ENCODE measurements at regions not wholly inside any gene's neighbourhood (a gene's known extent, or its start where the extent isn't known, plus 50 kb on each side); places are given as distances from the start of the nearest gene placed in this dataset.

GRCh38 chr6:73943411-73943810, 247.4 kb downstream of the CD109 start:
- H3K27ac Mint-ChIP-seq, result no peak overlapping the region
- no peak for DNase-seq (ENCODE audit: low spot score, unreplicated experiment)
- peaks cover 3% of the 10 kb centered on the region for H3K9me3 Mint-ChIP-seq (ENCODE audit: low read depth)
- H3K4me3 Mint-ChIP-seq (ENCODE audit: low read depth), result no peak overlapping the region
- H3K4me1 Mint-ChIP-seq (ENCODE audit: low read depth), result peaks cover 2% of the 10 kb centered on the region
- no peak for TF ChIP-seq CTCF (IDR thresholded peaks at IDR 0.05; ENCODE audit: unreplicated experiment)
- H3K27me3 Mint-ChIP-seq, result no peaks in the 10 kb centered on the region
- no peaks in the 10 kb centered on the region for H3K36me3 Mint-ChIP-seq (ENCODE audit: insufficient read depth)

- Mint-ChIP-seq H3K9me3 (ENCODE audit: low read depth) (peaks cover 3% of the 10 kb centered on the region), H3K36me3 (ENCODE audit: insufficient read depth) (no peaks in the 10 kb centered on the region), H3K27ac (no peak overlapping the region), H3K4me3 (ENCODE audit: low read depth) (no peak overlapping the region), H3K27me3 (no peaks in the 10 kb centered on the region), H3K4me1 (ENCODE audit: low read depth) (peaks cover 2% of the 10 kb centered on the region)
- peak; percentile 7 for TF ChIP-seq CTCF (IDR thresholded peaks at IDR 0.05; ENCODE audit: unreplicated experiment)
- no peak for DNase-seq (ENCODE audit: low spot score, unreplicated experiment)
Measured at GRCh38 chr6:73942592-73943186, 246.7 kb downstream of the CD109 start.

- Mint-ChIP-seq H3K27me3 (no peaks in the 10 kb centered on the region), H3K27ac (no peak overlapping the region), H3K4me1 (ENCODE audit: low read depth) (peaks cover 2% of the 10 kb centered on the region), H3K4me3 (ENCODE audit: low read depth) (no peak overlapping the region), H3K9me3 (ENCODE audit: low read depth) (peaks cover 3% of the 10 kb centered on the region), H3K36me3 (ENCODE audit: insufficient read depth) (no peaks in the 10 kb centered on the region)
- no peak for DNase-seq (ENCODE audit: low spot score, unreplicated experiment)
- TF ChIP-seq CTCF (IDR thresholded peaks at IDR 0.05; ENCODE audit: unreplicated experiment), result no peak
Measured at GRCh38 chr6:73941892-73942291, 245.9 kb downstream of the CD109 start.

GRCh38 chr6:73937805-73938204, 241.8 kb downstream of the CD109 start:
- Mint-ChIP-seq H3K36me3 (ENCODE audit: insufficient read depth) (no peaks in the 10 kb centered on the region), H3K4me1 (ENCODE audit: low read depth) (peaks cover 2% of the 10 kb centered on the region), H3K27me3 (no peaks in the 10 kb centered on the region), H3K9me3 (ENCODE audit: low read depth) (peaks cover 7% of the 10 kb centered on the region), H3K27ac (no peak overlapping the region), H3K4me3 (ENCODE audit: low read depth) (no peak overlapping the region)
- TF ChIP-seq CTCF (IDR thresholded peaks at IDR 0.05; ENCODE audit: unreplicated experiment), result no peak
- DNase-seq (ENCODE audit: low spot score, unreplicated experiment), result no peak

GRCh38 chr6:73932866-73933265, 236.9 kb downstream of the CD109 start:
- Mint-ChIP-seq H3K9me3 (ENCODE audit: low read depth) (peaks cover 13% of the 10 kb centered on the region), H3K4me1 (ENCODE audit: low read depth) (no peaks in the 10 kb centered on the region), H3K27me3 (no peaks in the 10 kb centered on the region), H3K36me3 (ENCODE audit: insufficient read depth) (no peaks in the 10 kb centered on the region), H3K27ac (no peak overlapping the region), H3K4me3 (ENCODE audit: low read depth) (no peak overlapping the region)
- no peak for TF ChIP-seq CTCF (IDR thresholded peaks at IDR 0.05; ENCODE audit: unreplicated experiment)
- no peak for DNase-seq (ENCODE audit: low spot score, unreplicated experiment)
